ENCODE measurements at regions not wholly inside any gene's neighbourhood (a gene's known extent, or its start where the extent isn't known, plus 50 kb on each side); places are given as distances from the start of the nearest gene placed in this dataset.

DNA sequence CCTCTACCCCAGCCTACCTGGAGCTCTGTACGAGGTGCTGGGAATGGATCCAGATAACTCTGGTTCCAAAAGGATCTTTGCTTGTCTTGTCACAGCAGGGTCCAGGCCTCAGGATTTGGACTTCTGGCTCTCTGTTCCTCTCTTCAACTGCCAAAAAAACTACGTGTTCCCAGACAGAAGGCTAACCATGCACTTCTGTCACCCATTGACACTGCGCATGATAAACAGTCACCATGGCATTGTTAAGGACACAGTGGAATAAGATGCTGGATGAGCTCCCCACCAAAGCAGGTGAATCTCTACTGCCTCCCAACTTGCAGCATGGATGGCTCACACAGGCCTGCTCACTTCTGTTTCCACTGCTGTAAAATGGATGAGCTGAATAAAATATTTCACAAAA lies 637.9 kb downstream of the TNS3 start:
- Mint-ChIP-seq H3K4me3 (no peak overlapping the region), H3K27me3 (ENCODE audit: low read depth) (no peaks in the 10 kb centered on the region; the same call in 1 of the 2 replicates), H3K36me3 (no peaks in the 10 kb centered on the region), H3K4me1 (no peaks in the 10 kb centered on the region), H3K9me3 (no peaks in the 10 kb centered on the region), H3K27ac (no peak overlapping the region)
- ChIA-PET POLR2A (no interaction called here), CTCF (no interaction called here)
- no peak for TF ChIP-seq NR2C2 (CRISPR knock-in tag; IDR thresholded peaks at IDR 0.05)
- TF ChIP-seq KAT7 (CRISPR knock-in tag; IDR thresholded peaks at IDR 0.05; ENCODE audit: borderline replicate concordance), result no peak
- TF ChIP-seq, protein P1, sequence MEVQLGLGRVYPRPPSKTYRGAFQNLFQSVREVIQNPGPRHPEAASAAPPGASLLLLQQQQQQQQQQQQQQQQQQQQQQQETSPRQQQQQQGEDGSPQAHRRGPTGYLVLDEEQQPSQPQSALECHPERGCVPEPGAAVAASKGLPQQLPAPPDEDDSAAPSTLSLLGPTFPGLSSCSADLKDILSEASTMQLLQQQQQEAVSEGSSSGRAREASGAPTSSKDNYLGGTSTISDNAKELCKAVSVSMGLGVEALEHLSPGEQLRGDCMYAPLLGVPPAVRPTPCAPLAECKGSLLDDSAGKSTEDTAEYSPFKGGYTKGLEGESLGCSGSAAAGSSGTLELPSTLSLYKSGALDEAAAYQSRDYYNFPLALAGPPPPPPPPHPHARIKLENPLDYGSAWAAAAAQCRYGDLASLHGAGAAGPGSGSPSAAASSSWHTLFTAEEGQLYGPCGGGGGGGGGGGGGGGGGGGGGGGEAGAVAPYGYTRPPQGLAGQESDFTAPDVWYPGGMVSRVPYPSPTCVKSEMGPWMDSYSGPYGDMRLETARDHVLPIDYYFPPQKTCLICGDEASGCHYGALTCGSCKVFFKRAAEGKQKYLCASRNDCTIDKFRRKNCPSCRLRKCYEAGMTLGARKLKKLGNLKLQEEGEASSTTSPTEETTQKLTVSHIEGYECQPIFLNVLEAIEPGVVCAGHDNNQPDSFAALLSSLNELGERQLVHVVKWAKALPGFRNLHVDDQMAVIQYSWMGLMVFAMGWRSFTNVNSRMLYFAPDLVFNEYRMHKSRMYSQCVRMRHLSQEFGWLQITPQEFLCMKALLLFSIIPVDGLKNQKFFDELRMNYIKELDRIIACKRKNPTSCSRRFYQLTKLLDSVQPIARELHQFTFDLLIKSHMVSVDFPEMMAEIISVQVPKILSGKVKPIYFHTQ (CRISPR knock-in tag; IDR thresholded peaks at IDR 0.05), result no peak
- TF ChIP-seq, protein P2, sequence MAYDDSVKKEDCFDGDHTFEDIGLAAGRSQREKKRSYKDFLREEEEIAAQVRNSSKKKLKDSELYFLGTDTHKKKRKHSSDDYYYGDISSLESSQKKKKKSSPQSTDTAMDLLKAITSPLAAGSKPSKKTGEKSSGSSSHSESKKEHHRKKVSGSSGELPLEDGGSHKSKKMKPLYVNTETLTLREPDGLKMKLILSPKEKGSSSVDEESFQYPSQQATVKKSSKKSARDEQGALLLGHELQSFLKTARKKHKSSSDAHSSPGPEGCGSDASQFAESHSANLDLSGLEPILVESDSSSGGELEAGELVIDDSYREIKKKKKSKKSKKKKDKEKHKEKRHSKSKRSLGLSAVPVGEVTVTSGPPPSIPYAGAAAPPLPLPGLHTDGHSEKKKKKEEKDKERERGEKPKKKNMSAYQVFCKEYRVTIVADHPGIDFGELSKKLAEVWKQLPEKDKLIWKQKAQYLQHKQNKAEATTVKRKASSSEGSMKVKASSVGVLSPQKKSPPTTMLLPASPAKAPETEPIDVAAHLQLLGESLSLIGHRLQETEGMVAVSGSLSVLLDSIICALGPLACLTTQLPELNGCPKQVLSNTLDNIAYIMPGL (CRISPR knock-in tag; IDR thresholded peaks at IDR 0.05), result no peak
- TF ChIP-seq, protein P3, sequence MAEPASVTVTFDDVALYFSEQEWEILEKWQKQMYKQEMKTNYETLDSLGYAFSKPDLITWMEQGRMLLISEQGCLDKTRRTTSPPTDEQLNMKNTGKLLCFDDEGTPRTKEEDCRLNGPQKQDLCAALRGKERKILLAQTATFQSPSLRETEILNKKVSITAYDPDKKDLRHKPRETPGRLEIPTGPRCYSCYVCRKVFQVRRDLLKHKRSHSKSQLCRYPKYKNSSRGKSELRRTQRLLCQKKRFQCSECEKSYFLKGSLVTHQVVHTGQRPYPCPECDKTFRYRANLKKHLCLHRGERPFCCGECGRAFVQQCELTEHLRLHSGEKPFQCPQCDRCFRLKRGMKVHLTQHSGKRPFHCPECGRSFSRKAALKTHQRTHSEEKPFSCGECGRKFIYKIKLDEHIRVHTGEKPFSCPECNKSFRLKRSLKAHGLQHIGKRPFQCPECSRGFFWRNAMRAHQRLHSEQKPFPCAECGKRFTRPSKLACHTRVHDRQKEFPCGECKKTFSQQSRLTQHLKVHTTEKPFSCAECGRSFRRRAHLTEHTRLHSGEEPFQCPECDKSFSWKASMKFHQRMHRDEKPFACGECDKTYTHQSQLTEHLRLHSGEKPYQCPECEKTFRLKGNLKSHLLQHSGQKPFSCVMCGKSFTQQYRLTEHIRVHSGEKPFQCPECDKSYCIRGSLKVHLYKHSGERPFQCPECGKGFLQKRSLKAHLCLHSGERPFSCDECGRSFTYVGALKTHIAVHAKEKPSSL (CRISPR knock-in tag; conservative IDR thresholded peaks at IDR 0.05), result no peak
- TF ChIP-seq SP1 (CRISPR knock-in tag; conservative IDR thresholded peaks at IDR 0.05), result no peak
- TF ChIP-seq, protein P4, sequence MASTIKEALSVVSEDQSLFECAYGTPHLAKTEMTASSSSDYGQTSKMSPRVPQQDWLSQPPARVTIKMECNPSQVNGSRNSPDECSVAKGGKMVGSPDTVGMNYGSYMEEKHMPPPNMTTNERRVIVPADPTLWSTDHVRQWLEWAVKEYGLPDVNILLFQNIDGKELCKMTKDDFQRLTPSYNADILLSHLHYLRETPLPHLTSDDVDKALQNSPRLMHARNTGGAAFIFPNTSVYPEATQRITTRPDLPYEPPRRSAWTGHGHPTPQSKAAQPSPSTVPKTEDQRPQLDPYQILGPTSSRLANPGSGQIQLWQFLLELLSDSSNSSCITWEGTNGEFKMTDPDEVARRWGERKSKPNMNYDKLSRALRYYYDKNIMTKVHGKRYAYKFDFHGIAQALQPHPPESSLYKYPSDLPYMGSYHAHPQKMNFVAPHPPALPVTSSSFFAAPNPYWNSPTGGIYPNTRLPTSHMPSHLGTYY (CRISPR knock-in tag; IDR thresholded peaks at IDR 0.05), result no peak
- TF ChIP-seq ELF4 (CRISPR knock-in tag; IDR thresholded peaks at IDR 0.05; ENCODE audit: low read depth), result no peak
- no peak for TF ChIP-seq ZNF219 (CRISPR knock-in tag; IDR thresholded peaks at IDR 0.05; ENCODE audit: borderline replicate concordance)
- TF ChIP-seq FOXJ3 (CRISPR knock-in tag; IDR thresholded peaks at IDR 0.05; ENCODE audit: borderline replicate concordance), result no peak
- TF ChIP-seq ESRRA (CRISPR knock-in tag; IDR thresholded peaks at IDR 0.05; ENCODE audit: borderline replicate concordance), result no peak
- TF ChIP-seq, protein P5, sequence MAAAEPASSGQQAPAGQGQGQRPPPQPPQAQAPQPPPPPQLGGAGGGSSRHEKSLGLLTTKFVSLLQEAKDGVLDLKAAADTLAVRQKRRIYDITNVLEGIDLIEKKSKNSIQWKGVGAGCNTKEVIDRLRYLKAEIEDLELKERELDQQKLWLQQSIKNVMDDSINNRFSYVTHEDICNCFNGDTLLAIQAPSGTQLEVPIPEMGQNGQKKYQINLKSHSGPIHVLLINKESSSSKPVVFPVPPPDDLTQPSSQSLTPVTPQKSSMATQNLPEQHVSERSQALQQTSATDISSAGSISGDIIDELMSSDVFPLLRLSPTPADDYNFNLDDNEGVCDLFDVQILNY (CRISPR knock-in tag; IDR thresholded peaks at IDR 0.05), result no peak
- no peak for TF ChIP-seq ZNF396 (CRISPR knock-in tag; IDR thresholded peaks at IDR 0.05; ENCODE audit: borderline replicate concordance)
- TF ChIP-seq, protein P6, sequence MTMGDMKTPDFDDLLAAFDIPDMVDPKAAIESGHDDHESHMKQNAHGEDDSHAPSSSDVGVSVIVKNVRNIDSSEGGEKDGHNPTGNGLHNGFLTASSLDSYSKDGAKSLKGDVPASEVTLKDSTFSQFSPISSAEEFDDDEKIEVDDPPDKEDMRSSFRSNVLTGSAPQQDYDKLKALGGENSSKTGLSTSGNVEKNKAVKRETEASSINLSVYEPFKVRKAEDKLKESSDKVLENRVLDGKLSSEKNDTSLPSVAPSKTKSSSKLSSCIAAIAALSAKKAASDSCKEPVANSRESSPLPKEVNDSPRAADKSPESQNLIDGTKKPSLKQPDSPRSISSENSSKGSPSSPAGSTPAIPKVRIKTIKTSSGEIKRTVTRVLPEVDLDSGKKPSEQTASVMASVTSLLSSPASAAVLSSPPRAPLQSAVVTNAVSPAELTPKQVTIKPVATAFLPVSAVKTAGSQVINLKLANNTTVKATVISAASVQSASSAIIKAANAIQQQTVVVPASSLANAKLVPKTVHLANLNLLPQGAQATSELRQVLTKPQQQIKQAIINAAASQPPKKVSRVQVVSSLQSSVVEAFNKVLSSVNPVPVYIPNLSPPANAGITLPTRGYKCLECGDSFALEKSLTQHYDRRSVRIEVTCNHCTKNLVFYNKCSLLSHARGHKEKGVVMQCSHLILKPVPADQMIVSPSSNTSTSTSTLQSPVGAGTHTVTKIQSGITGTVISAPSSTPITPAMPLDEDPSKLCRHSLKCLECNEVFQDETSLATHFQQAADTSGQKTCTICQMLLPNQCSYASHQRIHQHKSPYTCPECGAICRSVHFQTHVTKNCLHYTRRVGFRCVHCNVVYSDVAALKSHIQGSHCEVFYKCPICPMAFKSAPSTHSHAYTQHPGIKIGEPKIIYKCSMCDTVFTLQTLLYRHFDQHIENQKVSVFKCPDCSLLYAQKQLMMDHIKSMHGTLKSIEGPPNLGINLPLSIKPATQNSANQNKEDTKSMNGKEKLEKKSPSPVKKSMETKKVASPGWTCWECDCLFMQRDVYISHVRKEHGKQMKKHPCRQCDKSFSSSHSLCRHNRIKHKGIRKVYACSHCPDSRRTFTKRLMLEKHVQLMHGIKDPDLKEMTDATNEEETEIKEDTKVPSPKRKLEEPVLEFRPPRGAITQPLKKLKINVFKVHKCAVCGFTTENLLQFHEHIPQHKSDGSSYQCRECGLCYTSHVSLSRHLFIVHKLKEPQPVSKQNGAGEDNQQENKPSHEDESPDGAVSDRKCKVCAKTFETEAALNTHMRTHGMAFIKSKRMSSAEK (CRISPR knock-in tag; IDR thresholded peaks at IDR 0.05; ENCODE audit: borderline replicate concordance), result no peak
- ATAC-seq, result no peak
- DNase-seq (ENCODE audit: low spot score), result no peak
